MCF 10A (cell line): ENCODE measurements at regions not wholly inside any gene's neighbourhood (a gene's known extent, or its start where the extent isn't known, plus 50 kb on each side); places are given as distances from the start of the nearest gene placed in this dataset.

Source experiments
- BruUV-seq: library from RNA; stranded (reverse); fragments of 400-500 nt; replicated peaks from 2 replicates; lab custom pipeline; 2021; lab: Mats Ljungman, UMichigan
- CTCF ChIA-PET: fragments of 300-600 bp; sonication (Branson Sonifier 250); formaldehyde crosslinking; extraction: SDS; loops from one replicate; lab custom pipeline; 2021; ENCODE audit warnings: antibody characterized with exemption, inconsistent platforms; lab: Yijun Ruan, JAX
- POLR2A ChIA-PET: fragments of 300-600, 350-650 bp; sonication (Branson Sonifier 250); formaldehyde crosslinking; extraction: SDS; loops from one replicate; lab custom pipeline; 2020; ENCODE audit warnings: antibody characterized with exemption, inconsistent platforms; lab: Yijun Ruan, JAX
- DNase-seq: peaks from one replicate; pipeline ENCODE4 v3.0.0-alpha.2; 2018; ENCODE audit not compliant: unreplicated experiment
- H3K27ac Mint-ChIP-seq: one replicate; pipeline ENCODE4 v1.8.0; 2022; ENCODE audit warnings: mild to moderate bottlenecking, low read depth, mixed read lengths; ENCODE audit not compliant: unreplicated experiment
- H3K27me3 Mint-ChIP-seq: one replicate; pipeline ENCODE4 v1.8.0; 2022; ENCODE audit warnings: mixed read lengths; ENCODE audit not compliant: insufficient read depth, unreplicated experiment
- H3K36me3 Mint-ChIP-seq: one replicate; pipeline ENCODE4 v1.8.0; 2022; ENCODE audit warnings: mild to moderate bottlenecking, moderate library complexity, mixed read lengths; ENCODE audit not compliant: insufficient read depth, unreplicated experiment
- H3K4me1 Mint-ChIP-seq: one replicate; pipeline ENCODE4 v1.8.0; 2022; ENCODE audit warnings: mixed read lengths; ENCODE audit not compliant: insufficient read depth, unreplicated experiment
- H3K4me3 Mint-ChIP-seq: one replicate; pipeline ENCODE4 v1.8.0; 2022; ENCODE audit warnings: mild to moderate bottlenecking, moderate library complexity, mixed read lengths; ENCODE audit not compliant: unreplicated experiment
- H3K9me3 Mint-ChIP-seq: one replicate; pipeline ENCODE4 v1.8.0; 2022; ENCODE audit warnings: mixed read lengths; ENCODE audit not compliant: unreplicated experiment
- CTCF ChIP-seq: fragments of 200-600 bp; IDR thresholded peaks from one replicate; pipeline ENCODE4 v1.8.0; 2022; ENCODE audit warnings: antibody characterized with exemption, mild to moderate bottlenecking; ENCODE audit not compliant: unreplicated experiment
- intact Hi-C: fragments of 100-400 bp; cut with micrococcal nuclease; formaldehyde crosslinking; loops from 2 replicates; pipeline ENCODE4 v1.14.1; 2022

- peaks cover 51% of the 10 kb centered on the region for H3K27me3 Mint-ChIP-seq
Measured at GRCh38 chrX:109863811-109864210, 130.8 kb upstream of the ACSL4 start.

GRCh38 chrX:109871121-109871888 is 131.6 kb upstream of the TMEM164 start:
- H3K36me3 Mint-ChIP-seq: no peaks in the 10 kb centered on the region
- CTCF ChIA-PET: interaction anchor here (0.6 to 1.9 kb wide), 7 partner anchors 12 to 282 kb away, joined by 3 to 19 read pairs (median 4); no protein-coding TSS in a partner anchor
- no peak for DNase-seq

More at GRCh38 chrX:109863811-109864210, 130.8 kb upstream of the ACSL4 start:
- Mint-ChIP-seq H3K9me3 (no peaks in the 10 kb centered on the region), H3K4me1 (no peaks in the 10 kb centered on the region), H3K27ac (no peak overlapping the region), H3K4me3 (no peak overlapping the region), H3K36me3 (no peaks in the 10 kb centered on the region)
- no peak for DNase-seq
- intact Hi-C loops: no loop called here
- ChIA-PET POLR2A (interaction anchor here (0.8 kb wide), 1 partner anchor 150 kb away, joined by 4 read pairs; no protein-coding TSS in a partner anchor), CTCF (interaction anchor here (0.5 to 1.5 kb wide), 6 partner anchors 27 to 544 kb away, joined by 3 to 4 read pairs (median 3); no protein-coding TSS in a partner anchor)
- no peak for TF ChIP-seq CTCF
- no TSS peak for BruUV-seq

GRCh38 chrX:109872021-109872732 is 130.7 kb upstream of the TMEM164 start:
- no peaks in the 10 kb centered on the region for H3K4me1 Mint-ChIP-seq
- intact Hi-C loops: no loop called here
- no peak for DNase-seq
- no peaks in the 10 kb centered on the region for H3K36me3 Mint-ChIP-seq
- no peak for TF ChIP-seq CTCF
- peaks cover 56% of the 10 kb centered on the region for H3K27me3 Mint-ChIP-seq
- BruUV-seq: no TSS peak
- H3K9me3 Mint-ChIP-seq: no peaks in the 10 kb centered on the region
- ChIA-PET CTCF (interaction anchor here (0.6 to 1.9 kb wide), 7 partner anchors 11 to 1378 kb away, joined by 3 to 19 read pairs (median 4); no protein-coding TSS in a partner anchor), POLR2A (interaction anchor here (1.5 kb wide), 2 partner anchors 9 to 17 kb away, joined by 4 to 5 read pairs; no protein-coding TSS in a partner anchor)
- no peak overlapping the region for H3K27ac Mint-ChIP-seq
- no peak overlapping the region for H3K4me3 Mint-ChIP-seq

More at GRCh38 chrX:109871121-109871888, 131.6 kb upstream of the TMEM164 start:
- intact Hi-C loops: no loop called here
- POLR2A ChIA-PET: interaction anchor here (1.5 kb wide), 2 partner anchors 9 to 16 kb away, joined by 4 to 5 read pairs; no protein-coding TSS in a partner anchor
- H3K4me1 Mint-ChIP-seq: no peaks in the 10 kb centered on the region
- no peak overlapping the region for H3K4me3 Mint-ChIP-seq
- no peak overlapping the region for H3K27ac Mint-ChIP-seq
- H3K9me3 Mint-ChIP-seq: no peaks in the 10 kb centered on the region
- BruUV-seq: no TSS peak
- peaks cover 62% of the 10 kb centered on the region for H3K27me3 Mint-ChIP-seq
- TF ChIP-seq CTCF: no peak
